ENCODE measurements at regions not wholly inside any gene's neighbourhood (a gene's known extent, or its start where the extent isn't known, plus 50 kb on each side); places are given as distances from the start of the nearest gene placed in this dataset.

GRCh38 chr3:159650726-159651125, 337.9 kb upstream of the IL12A start:
- Histone ChIP-seq H3K79me2 (ENCODE audit: insufficient read depth, low read depth, low read length) (no peaks in the 10 kb centered on the region; the same call in 1 of the 2 replicates), H3K4me2 (ENCODE audit: low read length) (no peak overlapping the region), H4K20me1 (ENCODE audit: insufficient read depth, low read length) (no peaks in the 10 kb centered on the region), H2AFZ (ENCODE audit: low read length) (no peak overlapping the region), H3K36me3 (ENCODE audit: insufficient read depth, low read length) (no peaks in the 10 kb centered on the region), H3K27ac (ENCODE audit: low read depth, low read length, poor library complexity, severe bottlenecking) (no peak overlapping the region), H3K4me1 (ENCODE audit: insufficient read depth, low read length, poor library complexity, severe bottlenecking) (no peaks in the 10 kb centered on the region), H3K4me3 (ENCODE audit: low read depth, low read length, poor library complexity, severe bottlenecking) (no peak overlapping the region), H3K9me2 (ENCODE audit: insufficient read depth, low read length) (no peaks in the 10 kb centered on the region), H3K9me3 (ENCODE audit: low read length) (no peaks in the 10 kb centered on the region)
- ChIA-PET POLR2A (no interaction called here), CTCF (ENCODE audit: unreplicated experiment) (no interaction called here)
- no peak for TF ChIP-seq CTCF (conservative IDR thresholded peaks at IDR 0.05; ENCODE audit: low read length)
- DNase-seq (ENCODE audit: low spot score): no peak
- intact Hi-C loops (cut with micrococcal nuclease; ENCODE audit: unreplicated experiment): no loop called here
- BruUV-seq (replicated peaks): no TSS peak

DNA sequence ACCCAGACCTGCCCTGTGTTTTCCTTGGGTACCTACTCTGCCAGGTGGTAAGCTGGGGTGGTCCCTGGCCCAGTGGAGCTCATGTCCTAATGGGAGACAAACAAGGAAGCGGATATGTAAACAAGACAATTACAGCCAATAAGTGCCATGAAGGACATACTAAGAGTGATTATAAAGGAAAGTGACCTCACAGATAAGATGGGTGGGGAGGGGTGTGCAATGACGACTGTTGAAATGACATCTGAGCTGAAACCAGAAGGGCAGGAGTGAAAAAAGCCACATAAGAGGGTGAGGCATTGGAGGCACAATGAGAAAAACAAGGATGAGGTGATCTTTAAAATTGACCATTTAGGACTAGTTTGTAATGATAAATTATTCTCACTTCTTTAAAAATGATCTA, 336.2 kb upstream of the IL12A start:
- Histone ChIP-seq H2AFZ (ENCODE audit: low read length) (no peak overlapping the region), H3K27ac (ENCODE audit: low read depth, low read length, poor library complexity, severe bottlenecking) (no peak overlapping the region), H3K9me2 (ENCODE audit: insufficient read depth, low read length) (no peaks in the 10 kb centered on the region), H3K4me2 (ENCODE audit: low read length) (no peak overlapping the region), H3K79me2 (ENCODE audit: insufficient read depth, low read depth, low read length) (no peaks in the 10 kb centered on the region; the same call in 1 of the 2 replicates), H4K20me1 (ENCODE audit: insufficient read depth, low read length) (no peaks in the 10 kb centered on the region), H3K4me3 (ENCODE audit: low read depth, low read length, poor library complexity, severe bottlenecking) (no peak overlapping the region), H3K4me1 (ENCODE audit: insufficient read depth, low read length, poor library complexity, severe bottlenecking) (no peaks in the 10 kb centered on the region), H3K36me3 (ENCODE audit: insufficient read depth, low read length) (no peaks in the 10 kb centered on the region), H3K9me3 (ENCODE audit: low read length) (no peaks in the 10 kb centered on the region)
- BruUV-seq (replicated peaks): no TSS peak
- ChIA-PET POLR2A (no interaction called here), CTCF (ENCODE audit: unreplicated experiment) (no interaction called here)
- no peak for DNase-seq (ENCODE audit: low spot score)
- no peak for TF ChIP-seq EZH2phosphoT487 (IDR thresholded peaks at IDR 0.05; ENCODE audit: borderline replicate concordance, low read depth, low read length)
- TF ChIP-seq CTCF (conservative IDR thresholded peaks at IDR 0.05; ENCODE audit: low read length): no peak
- intact Hi-C loops (cut with micrococcal nuclease; ENCODE audit: unreplicated experiment): no loop called here

DNA sequence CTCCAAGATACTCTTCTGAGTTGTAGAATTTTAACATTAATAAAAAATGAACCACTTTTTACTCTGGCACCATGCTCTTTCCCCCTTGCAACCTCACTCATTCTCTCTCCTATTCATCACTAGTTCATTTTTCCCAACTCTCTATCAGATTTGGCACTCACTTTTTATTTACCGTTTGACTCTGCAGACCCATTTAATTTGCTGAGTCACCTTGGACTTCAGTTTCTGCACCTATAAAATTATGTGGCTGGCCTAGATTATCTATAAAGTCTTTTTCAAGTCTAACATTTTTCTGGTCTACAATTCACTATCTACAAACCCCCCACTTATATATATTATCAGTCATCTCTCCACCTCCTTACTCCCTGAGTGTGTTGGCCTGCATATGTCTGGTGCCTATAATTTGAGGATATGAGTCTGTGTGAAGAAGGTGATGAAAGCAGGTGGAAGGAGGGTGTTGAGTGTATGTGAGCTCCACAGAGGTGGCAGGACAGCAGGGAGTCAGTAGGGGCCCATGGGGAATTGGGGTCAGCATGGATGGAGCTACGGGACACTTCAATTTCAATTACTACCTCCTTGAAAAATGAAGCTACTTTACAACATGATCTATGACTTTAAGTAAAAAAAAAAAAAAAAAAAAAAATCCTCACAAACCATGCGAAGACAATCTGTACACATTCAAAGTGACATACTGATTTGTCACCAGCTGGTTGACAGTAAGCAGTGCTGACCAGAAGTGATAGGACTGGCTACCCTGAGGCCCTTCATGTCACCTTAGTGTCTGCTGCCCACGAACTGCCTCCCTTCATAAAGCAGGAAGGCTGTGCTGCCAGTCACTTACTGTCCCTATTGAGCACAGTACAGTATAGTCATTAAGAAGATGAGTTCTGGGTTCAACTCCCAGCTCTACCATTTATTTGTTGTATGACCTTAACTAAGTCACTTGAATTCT, 334.2 kb upstream of the IL12A start:
- Histone ChIP-seq H3K9me2 (ENCODE audit: insufficient read depth, low read length) (no peaks in the 10 kb centered on the region), H3K4me2 (ENCODE audit: low read length) (no peak overlapping the region), H3K4me3 (ENCODE audit: low read depth, low read length, poor library complexity, severe bottlenecking) (no peak overlapping the region), H3K79me2 (ENCODE audit: insufficient read depth, low read depth, low read length) (no peaks in the 10 kb centered on the region; the same call in 1 of the 2 replicates), H2AFZ (ENCODE audit: low read length) (no peak overlapping the region), H4K20me1 (ENCODE audit: insufficient read depth, low read length) (no peaks in the 10 kb centered on the region), H3K9me3 (ENCODE audit: low read length) (no peaks in the 10 kb centered on the region), H3K27ac (ENCODE audit: low read depth, low read length, poor library complexity, severe bottlenecking) (no peak overlapping the region), H3K36me3 (ENCODE audit: insufficient read depth, low read length) (no peaks in the 10 kb centered on the region), H3K4me1 (ENCODE audit: insufficient read depth, low read length, poor library complexity, severe bottlenecking) (no peaks in the 10 kb centered on the region)
- no TSS peak for BruUV-seq (replicated peaks)
- DNase-seq (ENCODE audit: low spot score): no peak
- TF ChIP-seq CTCF (conservative IDR thresholded peaks at IDR 0.05; ENCODE audit: low read length): no peak
- no peak for TF ChIP-seq EZH2phosphoT487 (IDR thresholded peaks at IDR 0.05; ENCODE audit: borderline replicate concordance, low read depth, low read length)
- ChIA-PET POLR2A (interaction anchor here (0.6 kb wide), 1 partner anchor 350 kb away, joined by 3 read pairs; no protein-coding TSS in a partner anchor), CTCF (ENCODE audit: unreplicated experiment) (no interaction called here)
- intact Hi-C loops (cut with micrococcal nuclease; ENCODE audit: unreplicated experiment): no loop called here

Data from OCI-LY7 (cell line).